Memory B cell (primary cell): ENCODE measurements at regions not wholly inside any gene's neighbourhood (a gene's known extent, or its start where the extent isn't known, plus 50 kb on each side); places are given as distances from the start of the nearest gene placed in this dataset.

Source experiments
- ATAC-seq: fragments of 150-1000 bp; cut with Tn5 transposase; 2 replicates; pipeline ENCODE4 v1.10.0; 2021; ENCODE audit warnings: low read depth, mild to moderate bottlenecking, moderate library complexity
- DNase-seq, 2 donors: peaks; one replicate each; pipeline ENCODE4 v3.0.0; 2022; ENCODE audit warnings: low spot score in 2 of 2
- H3K27ac Mint-ChIP-seq: one replicate; pipeline ENCODE4 v1.8.0; 2022; ENCODE audit warnings: mild to moderate bottlenecking, moderate library complexity, mixed read lengths
- H3K27me3 Mint-ChIP-seq: one replicate; pipeline ENCODE4 v1.8.0; 2022; ENCODE audit warnings: mixed read lengths
- H3K36me3 Mint-ChIP-seq: one replicate; pipeline ENCODE4 v1.8.0; 2022; ENCODE audit warnings: mild to moderate bottlenecking, mixed read lengths
- H3K4me1 Mint-ChIP-seq: one replicate; pipeline ENCODE4 v1.8.0; 2022; ENCODE audit warnings: mixed read lengths
- H3K4me3 Mint-ChIP-seq: one replicate; pipeline ENCODE4 v1.8.0; 2022; ENCODE audit warnings: mild to moderate bottlenecking, moderate library complexity, mixed read lengths
- H3K9me3 Mint-ChIP-seq: one replicate; pipeline ENCODE4 v1.8.0; 2022; ENCODE audit warnings: mixed read lengths

GRCh38 chr16:85561248-85562092 lies 51.7 kb upstream of the GSE1 start:
- Mint-ChIP-seq H3K27ac (no peak overlapping the region), H3K36me3 (peaks cover 1% of the 10 kb centered on the region), H3K4me3 (no peak overlapping the region)

DNA sequence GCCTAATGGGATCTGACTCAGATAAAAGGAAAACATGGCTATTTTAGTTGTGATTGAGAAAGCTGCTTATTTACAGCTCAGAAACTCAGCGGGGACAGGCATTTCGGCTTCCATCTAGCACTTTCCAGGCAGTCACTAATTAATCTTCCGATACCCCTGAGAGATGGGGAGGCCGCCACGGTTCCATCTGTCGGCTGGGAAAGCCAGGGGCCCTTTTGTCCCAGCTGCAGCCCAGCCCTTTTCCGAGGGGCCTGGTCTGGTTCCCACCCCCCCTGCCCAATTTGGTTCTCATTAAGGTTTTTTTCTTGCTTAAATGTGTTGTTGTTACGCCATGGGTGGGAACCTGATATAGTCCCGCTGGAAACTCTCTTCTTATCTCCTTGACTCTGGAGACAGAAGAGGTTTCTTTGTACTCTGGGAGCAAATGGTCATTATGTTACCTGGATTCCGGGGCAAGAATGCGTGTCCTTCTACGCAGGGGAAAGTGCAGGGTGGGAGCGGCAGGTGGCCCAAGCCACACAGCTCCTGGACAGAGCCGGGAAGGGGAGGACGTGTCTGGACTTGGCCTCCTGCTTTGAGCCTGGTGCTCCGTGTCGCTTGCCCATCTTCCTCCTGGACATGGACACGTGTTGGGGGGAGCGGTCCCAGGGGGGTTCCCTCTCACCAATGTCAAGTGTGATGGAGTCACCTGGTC lies 50.9 kb upstream of the GSE1 start:
- H3K4me1 Mint-ChIP-seq: peaks cover 46% of the 10 kb centered on the region
- H3K4me3 Mint-ChIP-seq: no peak overlapping the region
- H3K27ac Mint-ChIP-seq: peak overlapping the region; percentile 60
- ATAC-seq (no peak), DNase-seq (no peak)
- H3K9me3 Mint-ChIP-seq: no peaks in the 10 kb centered on the region
- no peaks in the 10 kb centered on the region for H3K27me3 Mint-ChIP-seq
- peaks cover 1% of the 10 kb centered on the region for H3K36me3 Mint-ChIP-seq

More at GRCh38 chr16:85561248-85562092, 51.7 kb upstream of the GSE1 start:
- H3K27me3 Mint-ChIP-seq: no peaks in the 10 kb centered on the region
- no peak for DNase-seq
- no peak for ATAC-seq
- H3K4me1 Mint-ChIP-seq: peaks cover 44% of the 10 kb centered on the region
- H3K9me3 Mint-ChIP-seq: no peaks in the 10 kb centered on the region

DNA sequence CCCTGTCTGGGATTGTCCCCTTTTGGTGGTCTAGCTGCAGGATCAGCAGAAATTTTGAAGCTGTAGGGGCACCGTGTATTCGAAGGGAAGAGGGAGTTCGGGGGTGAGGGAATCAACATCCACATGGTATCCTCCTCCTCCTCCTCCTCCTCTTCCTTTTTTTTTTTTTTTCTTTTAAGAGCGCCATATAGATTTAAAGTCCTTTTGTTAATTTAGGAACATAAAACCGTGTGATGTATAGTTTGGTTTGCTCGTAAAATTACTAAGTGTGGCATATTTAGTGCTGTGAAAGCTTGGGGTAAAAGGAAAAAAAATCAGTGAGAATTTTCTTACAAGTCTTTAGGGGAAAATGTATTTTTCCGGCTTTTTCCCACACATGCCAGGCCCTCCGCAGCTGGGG lies 50.1 kb upstream of the GSE1 start:
- H3K27me3 Mint-ChIP-seq: no peaks in the 10 kb centered on the region
- peak overlapping the region; percentile 50 for H3K27ac Mint-ChIP-seq
- DNase-seq (no peak), ATAC-seq (no peak)
- no peaks in the 10 kb centered on the region for H3K9me3 Mint-ChIP-seq
- H3K4me3 Mint-ChIP-seq: no peak overlapping the region
- peaks cover 1% of the 10 kb centered on the region for H3K36me3 Mint-ChIP-seq
- peaks cover 42% of the 10 kb centered on the region for H3K4me1 Mint-ChIP-seq
